HEK293 (cell line): ENCODE measurements at regions not wholly inside any gene's neighbourhood (a gene's known extent, or its start where the extent isn't known, plus 50 kb on each side); places are given as distances from the start of the nearest gene placed in this dataset.

Source experiments
- BCL6B ChIP-seq: fragments of 450-650 bp; formaldehyde crosslinking; IDR thresholded peaks from 2 replicates; pipeline ENCODE4 v1.5.1; 2017; ENCODE audit warnings: missing biosample characterization, missing genetic modification characterization
- FEZF1 ChIP-seq: fragments of 450-650 bp; formaldehyde crosslinking; IDR thresholded peaks from 2 replicates; pipeline ENCODE4 v1.5.1; 2016; ENCODE audit warnings: missing biosample characterization, missing genetic modification characterization
- GLI2 ChIP-seq: fragments of 450-650 bp; formaldehyde crosslinking; IDR thresholded peaks from 2 replicates; pipeline ENCODE4; 2017; ENCODE audit warnings: missing biosample characterization, missing genetic modification characterization, low read depth, borderline replicate concordance
- GLIS1 ChIP-seq: fragments of 450-650 bp; formaldehyde crosslinking; IDR thresholded peaks from 2 replicates; pipeline ENCODE4 v1.5.1; 2016; ENCODE audit warnings: missing biosample characterization, missing genetic modification characterization
- IKZF3 ChIP-seq: fragments of 450-650 bp; IDR thresholded peaks from 2 replicates; pipeline ENCODE4 v1.5.0; 2018; ENCODE audit warnings: missing biosample characterization, mild to moderate bottlenecking, missing genetic modification characterization, moderate library complexity
- KLF17 ChIP-seq: fragments of 450-650 bp; formaldehyde crosslinking; IDR thresholded peaks from 2 replicates; pipeline ENCODE4 v1.5.1; 2016; ENCODE audit warnings: missing biosample characterization, missing genetic modification characterization
- MYNN ChIP-seq: fragments of 450-650 bp; formaldehyde crosslinking; IDR thresholded peaks from 2 replicates; pipeline ENCODE4 v1.5.1; 2016; ENCODE audit warnings: missing biosample characterization, missing genetic modification characterization, borderline replicate concordance
- ZFP69B ChIP-seq: fragments of 450-650 bp; formaldehyde crosslinking; IDR thresholded peaks from 2 replicates; pipeline ENCODE4 v1.5.1; 2016; ENCODE audit warnings: missing biosample characterization, missing genetic modification characterization
- ZNF140 ChIP-seq: fragments of 450-650 bp; formaldehyde crosslinking; IDR thresholded peaks from 2 replicates; pipeline ENCODE4 v1.5.1; 2016; ENCODE audit warnings: missing biosample characterization, missing genetic modification characterization
- ZNF155 ChIP-seq: fragments of 450-650 bp; formaldehyde crosslinking; IDR thresholded peaks from 2 replicates; pipeline ENCODE4 v1.5.1; 2016; ENCODE audit warnings: missing biosample characterization, missing genetic modification characterization
- ZNF24 ChIP-seq: fragments of 450-650 bp; formaldehyde crosslinking; IDR thresholded peaks from 2 replicates; pipeline ENCODE4 v1.5.1; 2016; ENCODE audit warnings: missing biosample characterization, missing genetic modification characterization
- ZNF311 ChIP-seq: fragments of 450-650 bp; formaldehyde crosslinking; IDR thresholded peaks from 2 replicates; pipeline ENCODE4 v1.5.1; 2017; ENCODE audit warnings: missing biosample characterization, missing genetic modification characterization, borderline replicate concordance
- ZNF324 ChIP-seq: fragments of 450-650 bp; formaldehyde crosslinking; IDR thresholded peaks from 2 replicates; pipeline ENCODE4 v1.5.1; 2016; ENCODE audit warnings: missing biosample characterization, missing genetic modification characterization
- ZNF335 ChIP-seq: fragments of 450-650 bp; formaldehyde crosslinking; conservative IDR thresholded peaks from 2 replicates; pipeline ENCODE4 v1.5.1; 2016; ENCODE audit warnings: missing biosample characterization, missing genetic modification characterization
- ZNF366 ChIP-seq: fragments of 450-650 bp; formaldehyde crosslinking; conservative IDR thresholded peaks from 2 replicates; pipeline ENCODE4 v1.5.1; 2016; ENCODE audit warnings: missing biosample characterization, missing genetic modification characterization
- ZNF544 ChIP-seq: fragments of 450-650 bp; formaldehyde crosslinking; IDR thresholded peaks from 2 replicates; pipeline ENCODE4 v1.5.0; 2017; ENCODE audit warnings: missing biosample characterization, missing genetic modification characterization
- ZNF548 ChIP-seq: fragments of 450-650 bp; formaldehyde crosslinking; IDR thresholded peaks from 2 replicates; pipeline ENCODE4 v1.5.1; 2016; ENCODE audit warnings: missing biosample characterization, missing genetic modification characterization
- ZNF549 ChIP-seq: fragments of 450-650 bp; IDR thresholded peaks from 2 replicates; pipeline ENCODE4 v1.5.1; 2018; ENCODE audit warnings: missing biosample characterization, missing genetic modification characterization, mild to moderate bottlenecking, inconsistent platforms, moderate library complexity
- ZNF623 ChIP-seq: fragments of 450-650 bp; formaldehyde crosslinking; IDR thresholded peaks from 2 replicates; pipeline ENCODE4 v1.5.1; 2016; ENCODE audit warnings: missing biosample characterization, missing genetic modification characterization
- ZNF707 ChIP-seq: fragments of 450-650 bp; formaldehyde crosslinking; IDR thresholded peaks from 2 replicates; pipeline ENCODE4 v1.5.1; 2016; ENCODE audit warnings: missing biosample characterization, missing genetic modification characterization
- ZNF843 ChIP-seq: fragments of 450-650 bp; formaldehyde crosslinking; IDR thresholded peaks from 2 replicates; pipeline ENCODE4 v1.5.1; 2016; ENCODE audit warnings: missing biosample characterization, missing genetic modification characterization
- ZSCAN4 ChIP-seq: fragments of 450-650 bp; formaldehyde crosslinking; IDR thresholded peaks from 2 replicates; pipeline ENCODE4 v1.5.1; 2017; ENCODE audit warnings: missing biosample characterization, missing genetic modification characterization
- TF ChIP-seq, protein P1 (sequence below): sonication (generic); formaldehyde crosslinking; IDR thresholded peaks from 2 replicates; pipeline ENCODE4 v1.8.1; 2022; ENCODE audit warnings: mild to moderate bottlenecking, moderate library complexity, missing genetic modification reagents
- TF ChIP-seq, protein P2 (sequence below): fragments of 450-650 bp; formaldehyde crosslinking; IDR thresholded peaks from 2 replicates; pipeline ENCODE4 v1.5.1; 2016; ENCODE audit warnings: missing biosample characterization, missing genetic modification characterization, borderline replicate concordance
- TF ChIP-seq, protein P3 (sequence below): fragments of 450-650 bp; formaldehyde crosslinking; IDR thresholded peaks from 2 replicates; pipeline ENCODE4 v1.5.1; 2016; ENCODE audit warnings: missing biosample characterization, missing genetic modification characterization
- TF ChIP-seq, protein P4 (sequence below): fragments of 450-650 bp; formaldehyde crosslinking; IDR thresholded peaks from 2 replicates; pipeline ENCODE4 v1.5.1; 2016; ENCODE audit warnings: missing biosample characterization, missing genetic modification characterization

GRCh38 chr7:26534649-26535482 is 243.2 kb downstream of the SNX10 start (continued):
- TF ChIP-seq, protein P1, sequence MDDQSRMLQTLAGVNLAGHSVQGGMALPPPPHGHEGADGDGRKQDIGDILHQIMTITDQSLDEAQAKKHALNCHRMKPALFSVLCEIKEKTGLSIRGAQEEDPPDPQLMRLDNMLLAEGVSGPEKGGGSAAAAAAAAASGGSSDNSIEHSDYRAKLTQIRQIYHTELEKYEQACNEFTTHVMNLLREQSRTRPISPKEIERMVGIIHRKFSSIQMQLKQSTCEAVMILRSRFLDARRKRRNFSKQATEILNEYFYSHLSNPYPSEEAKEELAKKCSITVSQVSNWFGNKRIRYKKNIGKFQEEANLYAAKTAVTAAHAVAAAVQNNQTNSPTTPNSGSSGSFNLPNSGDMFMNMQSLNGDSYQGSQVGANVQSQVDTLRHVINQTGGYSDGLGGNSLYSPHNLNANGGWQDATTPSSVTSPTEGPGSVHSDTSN (CRISPR knock-in tag) = no peak
- TF ChIP-seq GLI2 = peak; percentile 85; the same call in 1 of the 2 replicates
- peak; percentile 71; the same call in 1 of the 2 replicates for TF ChIP-seq IKZF3
- TF ChIP-seq ZNF324 (tag by site-specific recombination) = no peak
- TF ChIP-seq, protein P2, sequence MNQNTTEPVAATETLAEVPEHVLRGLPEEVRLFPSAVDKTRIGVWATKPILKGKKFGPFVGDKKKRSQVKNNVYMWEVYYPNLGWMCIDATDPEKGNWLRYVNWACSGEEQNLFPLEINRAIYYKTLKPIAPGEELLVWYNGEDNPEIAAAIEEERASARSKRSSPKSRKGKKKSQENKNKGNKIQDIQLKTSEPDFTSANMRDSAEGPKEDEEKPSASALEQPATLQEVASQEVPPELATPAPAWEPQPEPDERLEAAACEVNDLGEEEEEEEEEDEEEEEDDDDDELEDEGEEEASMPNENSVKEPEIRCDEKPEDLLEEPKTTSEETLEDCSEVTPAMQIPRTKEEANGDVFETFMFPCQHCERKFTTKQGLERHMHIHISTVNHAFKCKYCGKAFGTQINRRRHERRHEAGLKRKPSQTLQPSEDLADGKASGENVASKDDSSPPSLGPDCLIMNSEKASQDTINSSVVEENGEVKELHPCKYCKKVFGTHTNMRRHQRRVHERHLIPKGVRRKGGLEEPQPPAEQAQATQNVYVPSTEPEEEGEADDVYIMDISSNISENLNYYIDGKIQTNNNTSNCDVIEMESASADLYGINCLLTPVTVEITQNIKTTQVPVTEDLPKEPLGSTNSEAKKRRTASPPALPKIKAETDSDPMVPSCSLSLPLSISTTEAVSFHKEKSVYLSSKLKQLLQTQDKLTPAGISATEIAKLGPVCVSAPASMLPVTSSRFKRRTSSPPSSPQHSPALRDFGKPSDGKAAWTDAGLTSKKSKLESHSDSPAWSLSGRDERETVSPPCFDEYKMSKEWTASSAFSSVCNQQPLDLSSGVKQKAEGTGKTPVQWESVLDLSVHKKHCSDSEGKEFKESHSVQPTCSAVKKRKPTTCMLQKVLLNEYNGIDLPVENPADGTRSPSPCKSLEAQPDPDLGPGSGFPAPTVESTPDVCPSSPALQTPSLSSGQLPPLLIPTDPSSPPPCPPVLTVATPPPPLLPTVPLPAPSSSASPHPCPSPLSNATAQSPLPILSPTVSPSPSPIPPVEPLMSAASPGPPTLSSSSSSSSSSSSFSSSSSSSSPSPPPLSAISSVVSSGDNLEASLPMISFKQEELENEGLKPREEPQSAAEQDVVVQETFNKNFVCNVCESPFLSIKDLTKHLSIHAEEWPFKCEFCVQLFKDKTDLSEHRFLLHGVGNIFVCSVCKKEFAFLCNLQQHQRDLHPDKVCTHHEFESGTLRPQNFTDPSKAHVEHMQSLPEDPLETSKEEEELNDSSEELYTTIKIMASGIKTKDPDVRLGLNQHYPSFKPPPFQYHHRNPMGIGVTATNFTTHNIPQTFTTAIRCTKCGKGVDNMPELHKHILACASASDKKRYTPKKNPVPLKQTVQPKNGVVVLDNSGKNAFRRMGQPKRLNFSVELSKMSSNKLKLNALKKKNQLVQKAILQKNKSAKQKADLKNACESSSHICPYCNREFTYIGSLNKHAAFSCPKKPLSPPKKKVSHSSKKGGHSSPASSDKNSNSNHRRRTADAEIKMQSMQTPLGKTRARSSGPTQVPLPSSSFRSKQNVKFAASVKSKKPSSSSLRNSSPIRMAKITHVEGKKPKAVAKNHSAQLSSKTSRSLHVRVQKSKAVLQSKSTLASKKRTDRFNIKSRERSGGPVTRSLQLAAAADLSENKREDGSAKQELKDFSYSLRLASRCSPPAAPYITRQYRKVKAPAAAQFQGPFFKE (tag by site-specific recombination) = no peak
- TF ChIP-seq GLIS1 = peak; percentile 62
- no peak for TF ChIP-seq KLF17 (tag by site-specific recombination)
- TF ChIP-seq ZNF366 (tag by site-specific recombination) = peak; percentile 65
- no peak for TF ChIP-seq ZNF623 (tag by site-specific recombination)
- TF ChIP-seq ZNF24 (tag by site-specific recombination) = peak; percentile 83
- TF ChIP-seq ZNF843 (tag by site-specific recombination) = peak; percentile 97
- TF ChIP-seq ZFP69B = 0 out of 2 replicates have a peak, but pooled peaks have one; percentile 52
- TF ChIP-seq MYNN (tag by site-specific recombination) = no peak
- TF ChIP-seq ZNF549 (tag by site-specific recombination) = no peak
- no peak for TF ChIP-seq ZNF707
- peak; percentile 100 for TF ChIP-seq FEZF1
- TF ChIP-seq, protein P3, sequence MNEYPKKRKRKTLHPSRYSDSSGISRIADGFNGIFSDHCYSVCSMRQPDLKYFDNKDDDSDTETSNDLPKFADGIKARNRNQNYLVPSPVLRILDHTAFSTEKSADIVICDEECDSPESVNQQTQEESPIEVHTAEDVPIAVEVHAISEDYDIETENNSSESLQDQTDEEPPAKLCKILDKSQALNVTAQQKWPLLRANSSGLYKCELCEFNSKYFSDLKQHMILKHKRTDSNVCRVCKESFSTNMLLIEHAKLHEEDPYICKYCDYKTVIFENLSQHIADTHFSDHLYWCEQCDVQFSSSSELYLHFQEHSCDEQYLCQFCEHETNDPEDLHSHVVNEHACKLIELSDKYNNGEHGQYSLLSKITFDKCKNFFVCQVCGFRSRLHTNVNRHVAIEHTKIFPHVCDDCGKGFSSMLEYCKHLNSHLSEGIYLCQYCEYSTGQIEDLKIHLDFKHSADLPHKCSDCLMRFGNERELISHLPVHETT (tag by site-specific recombination) = peak; percentile 54
- 0 out of 2 replicates have a peak, but pooled peaks have one; percentile 12 for TF ChIP-seq ZSCAN4 (tag by site-specific recombination)
- TF ChIP-seq ZNF140 (tag by site-specific recombination) = no peak
- peak; percentile 49 for TF ChIP-seq ZNF335
- TF ChIP-seq ZNF548 = no peak
- no peak for TF ChIP-seq ZNF311 (tag by site-specific recombination)
- TF ChIP-seq ZNF544 (tag by site-specific recombination) = no peak
- TF ChIP-seq, protein P4, sequence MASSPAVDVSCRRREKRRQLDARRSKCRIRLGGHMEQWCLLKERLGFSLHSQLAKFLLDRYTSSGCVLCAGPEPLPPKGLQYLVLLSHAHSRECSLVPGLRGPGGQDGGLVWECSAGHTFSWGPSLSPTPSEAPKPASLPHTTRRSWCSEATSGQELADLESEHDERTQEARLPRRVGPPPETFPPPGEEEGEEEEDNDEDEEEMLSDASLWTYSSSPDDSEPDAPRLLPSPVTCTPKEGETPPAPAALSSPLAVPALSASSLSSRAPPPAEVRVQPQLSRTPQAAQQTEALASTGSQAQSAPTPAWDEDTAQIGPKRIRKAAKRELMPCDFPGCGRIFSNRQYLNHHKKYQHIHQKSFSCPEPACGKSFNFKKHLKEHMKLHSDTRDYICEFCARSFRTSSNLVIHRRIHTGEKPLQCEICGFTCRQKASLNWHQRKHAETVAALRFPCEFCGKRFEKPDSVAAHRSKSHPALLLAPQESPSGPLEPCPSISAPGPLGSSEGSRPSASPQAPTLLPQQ (tag by site-specific recombination) = no peak
- TF ChIP-seq BCL6B (tag by site-specific recombination) = no peak
- no peak for TF ChIP-seq ZNF155
